ENCODE measurements at regions not wholly inside any gene's neighbourhood (a gene's known extent, or its start where the extent isn't known, plus 50 kb on each side); places are given as distances from the start of the nearest gene placed in this dataset.

- no peak for TF ChIP-seq YY1 (IDR thresholded peaks at IDR 0.05; ENCODE audit: borderline replicate concordance in 1 of 3, control insufficient read depth in 1 of 3, extremely low read depth in 1 of 3, insufficient read depth in 3 of 3, insufficient read length in 1 of 3, insufficient replicate concordance in 2 of 3, low read depth in 1 of 3, low read length in 2 of 3)
- TF ChIP-seq PBX2 (CRISPR knock-in tag; IDR thresholded peaks at IDR 0.05; ENCODE audit: low read depth): no peak
- no peak for TF ChIP-seq PBX2 (tag; conservative IDR thresholded peaks at IDR 0.05; ENCODE audit: low read depth)
- no peak for TF ChIP-seq OTX1 (CRISPR knock-in tag; IDR thresholded peaks at IDR 0.05)
- TF ChIP-seq PHF20 (IDR thresholded peaks at IDR 0.05; ENCODE audit: partially characterized antibody): no peak
- TF ChIP-seq NKRF (IDR thresholded peaks at IDR 0.05; ENCODE audit: borderline replicate concordance): no peak
- TF ChIP-seq ZNF696 (CRISPR knock-in tag; conservative IDR thresholded peaks at IDR 0.05): no peak
These were observed 108.8 kb downstream of the BACH1 start (continued) for GRCh38 chr21:29407571-29407970.
